T47D (cell line): ENCODE measurements at regions not wholly inside any gene's neighbourhood (a gene's known extent, or its start where the extent isn't known, plus 50 kb on each side); places are given as distances from the start of the nearest gene placed in this dataset.

Source experiments
- DNase-seq, 2 experiments: peaks; one replicate each; pipeline versions ENCODE4 v3.0.0 to v3.0.0-alpha.2; 2011 to 2012; ENCODE audit warnings: low read depth in 1 of 2, low spot score in 1 of 2
- JUND ChIP-seq: IDR thresholded peaks from 2 replicates; pipeline ENCODE4 v1.6.1; 2012; ENCODE audit warnings: low read depth
- in situ Hi-C: cut with HindIII; loops from 2 replicates; pipeline ENCODE4 v1.10.0; 2016; ENCODE audit warnings: low sequenced_read_pairs, low pct_unique_long_range_greater_than_20kb

GRCh38 chr7:96499532-96499931 is 177.6 kb upstream of the SLC25A13 start:
- in situ Hi-C loops: no loop called here
- TF ChIP-seq JUND: no peak
- DNase-seq: no peak

- in situ Hi-C loops: no loop called here
- DNase-seq: no peak
- no peak for TF ChIP-seq JUND
These were observed 175.7 kb upstream of the SLC25A13 start for GRCh38 chr7:96497567-96497966.

DNA sequence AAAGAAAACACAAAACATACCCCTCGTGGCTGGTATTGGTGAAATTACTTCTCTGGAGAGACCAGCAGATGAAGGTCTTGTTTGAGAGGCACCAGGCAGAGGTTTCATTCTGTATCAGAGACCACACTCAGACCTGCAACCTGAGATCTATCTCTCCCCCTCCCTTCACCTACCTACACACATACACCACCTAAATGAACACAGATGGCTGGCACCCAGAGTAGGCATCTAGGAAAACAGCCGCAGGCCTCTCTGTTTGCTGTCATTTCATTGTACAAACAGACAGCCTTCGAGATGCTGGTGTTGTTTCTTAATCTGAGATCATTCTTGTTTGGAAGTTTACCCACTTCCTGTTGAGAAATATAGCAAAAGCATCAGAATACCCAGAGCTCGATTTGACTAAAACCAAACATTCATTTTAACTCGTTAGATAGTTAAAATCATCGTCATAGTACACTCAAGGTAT is 173.9 kb upstream of the SLC25A13 start:
- DNase-seq: peak in 1 of 2 experiments; percentile 15

DNA sequence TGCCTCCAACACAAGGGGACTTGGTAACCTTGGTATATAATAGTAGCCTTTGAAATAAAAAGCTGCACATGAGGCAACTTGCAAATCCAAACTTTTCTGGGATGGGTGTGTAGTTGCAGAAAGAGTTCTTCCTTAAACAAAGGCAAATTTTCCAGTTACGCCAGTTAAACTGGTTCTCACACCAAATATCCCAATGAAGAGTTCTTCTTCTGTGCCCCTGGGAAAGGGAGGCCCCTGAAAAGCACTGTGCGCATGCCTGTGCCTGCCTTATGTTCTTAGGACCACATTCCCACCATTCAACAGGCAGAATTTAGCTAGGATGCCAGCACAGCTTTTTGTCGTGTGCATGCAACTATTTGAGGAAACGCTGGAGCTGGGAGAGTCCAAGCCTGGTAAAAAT is 164.8 kb upstream of the SLC25A13 start:
- in situ Hi-C loops: no loop called here
- peak in 1 of 2 experiments; percentile 37 for DNase-seq
- TF ChIP-seq JUND: no peak

More for the DNA sequence above, 173.9 kb upstream of the SLC25A13 start:
- in situ Hi-C loops: no loop called here
- TF ChIP-seq JUND: no peak

DNA sequence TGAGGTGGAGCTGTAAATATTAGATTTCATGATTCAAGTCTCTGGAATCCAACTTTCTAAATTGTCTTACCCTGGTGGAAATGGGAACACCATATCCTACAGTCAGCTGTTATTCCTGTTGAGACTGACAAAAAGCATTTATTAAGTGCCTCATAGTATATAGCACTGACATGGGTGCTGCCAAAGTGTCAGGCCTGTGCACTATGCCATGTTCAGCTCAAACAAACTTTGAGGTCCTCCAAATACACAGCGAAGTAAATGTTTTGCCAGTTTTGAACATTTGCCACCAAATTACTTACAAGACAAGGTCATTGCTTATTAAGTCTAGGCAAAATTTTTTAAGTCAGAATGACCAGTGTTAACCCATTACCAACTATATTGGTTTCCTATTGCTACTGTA is 162.9 kb upstream of the SLC25A13 start:
- DNase-seq: no peak
- TF ChIP-seq JUND: no peak
- in situ Hi-C loops: no loop called here

DNA sequence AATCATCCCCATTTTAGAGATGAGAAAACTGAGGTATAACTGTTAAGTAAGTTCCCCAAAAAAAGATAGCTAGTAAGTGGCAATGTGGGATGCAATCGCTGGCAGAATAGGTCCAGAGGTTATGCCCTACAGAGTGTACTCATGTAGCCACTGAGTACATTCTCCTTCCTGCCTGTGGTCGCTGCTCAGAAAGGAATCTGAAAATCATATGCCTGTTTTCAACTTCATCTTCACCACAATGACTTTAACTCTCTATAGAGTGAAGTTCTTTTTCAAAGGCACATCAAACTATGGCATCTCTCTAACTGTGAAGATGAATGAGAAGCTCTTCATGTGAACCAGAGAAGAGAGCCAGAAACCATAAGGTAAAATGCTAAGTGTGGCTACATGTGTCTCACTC is 162.2 kb upstream of the SLC25A13 start:
- no peak for TF ChIP-seq JUND
- no peak for DNase-seq
- in situ Hi-C loops: no loop called here

DNA sequence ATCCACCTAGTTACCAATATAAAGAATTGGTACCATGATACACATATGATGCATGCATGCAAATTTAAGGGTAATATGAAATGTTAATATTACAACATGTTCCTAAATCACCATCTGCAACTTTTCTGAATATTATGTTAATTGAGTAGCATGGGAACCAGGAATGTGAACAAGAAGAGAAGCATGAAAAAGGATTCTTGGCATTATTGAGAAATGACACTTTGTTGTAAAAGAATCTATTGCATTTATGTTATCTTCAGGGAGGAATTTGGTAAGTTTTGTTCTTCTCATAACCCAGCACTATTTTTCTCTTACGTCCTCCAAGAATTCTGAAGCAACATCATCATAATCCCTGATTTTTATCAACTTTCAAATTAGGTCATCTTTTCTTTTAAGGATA is 159.9 kb upstream of the SLC25A13 start:
- no peak for DNase-seq
- in situ Hi-C loops: no loop called here
- no peak for TF ChIP-seq JUND

- in situ Hi-C loops: no loop called here
- no peak for TF ChIP-seq JUND
- DNase-seq: no peak
These were observed 157.2 kb upstream of the SLC25A13 start for GRCh38 chr7:96479015-96479645.

DNA sequence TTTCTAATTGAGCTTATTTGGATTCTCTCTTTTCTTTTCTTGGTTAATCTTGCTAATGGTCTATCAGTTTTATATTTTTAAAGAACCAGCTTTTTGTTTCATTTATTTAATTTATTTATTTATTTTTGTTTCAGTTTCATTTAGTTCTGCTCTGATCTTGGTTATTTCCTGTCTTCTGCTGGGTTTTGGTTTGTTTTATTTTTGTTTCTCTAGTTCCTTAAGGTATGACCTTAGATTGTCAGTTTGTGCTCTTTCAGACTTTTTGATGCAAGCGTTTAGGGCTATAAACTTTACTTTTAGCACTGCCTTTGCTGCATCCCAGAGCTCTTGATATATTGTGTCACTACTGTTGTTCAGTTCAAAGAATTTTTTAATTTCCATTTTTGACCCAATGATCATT is 149.7 kb upstream of the SLC25A13 start:
- DNase-seq: no peak
- in situ Hi-C loops: no loop called here
- TF ChIP-seq JUND: no peak

- TF ChIP-seq JUND: no peak
- in situ Hi-C loops: no loop called here
- no peak for DNase-seq
These were observed 130.2 kb upstream of the SLC25A13 start for GRCh38 chr7:96452146-96452545.

GRCh38 chr7:96449094-96449493 is 127.2 kb upstream of the SLC25A13 start:
- no peak for TF ChIP-seq JUND
- in situ Hi-C loops: no loop called here

DNA sequence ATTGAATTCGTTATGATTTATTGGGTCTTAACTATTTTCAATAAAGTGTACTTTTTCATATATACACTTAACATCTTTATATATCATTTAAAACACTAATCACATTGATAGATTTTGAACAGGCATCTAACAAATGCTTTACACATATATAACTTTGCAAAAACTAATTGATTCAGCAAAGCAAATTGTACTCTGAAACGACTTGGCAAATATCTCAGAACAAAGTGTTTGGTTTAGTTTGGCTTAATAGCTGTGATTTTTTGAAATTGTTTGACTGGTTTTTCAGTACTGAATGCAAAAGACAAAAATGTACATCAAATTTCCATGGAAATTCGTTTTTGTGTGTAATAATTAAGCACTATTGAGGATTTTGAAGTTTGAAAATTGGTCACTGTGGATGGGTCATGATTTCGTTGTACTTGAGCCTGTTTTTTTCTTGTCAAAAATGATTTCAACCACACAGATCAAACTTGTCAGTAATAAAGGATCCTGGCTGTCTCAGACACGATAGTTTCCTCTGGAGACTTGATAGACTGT is 125.3 kb upstream of the SLC25A13 start:
- in situ Hi-C loops: no loop called here
- DNase-seq: no peak

More at GRCh38 chr7:96449094-96449493, 127.2 kb upstream of the SLC25A13 start:
- no peak for DNase-seq

DNA sequence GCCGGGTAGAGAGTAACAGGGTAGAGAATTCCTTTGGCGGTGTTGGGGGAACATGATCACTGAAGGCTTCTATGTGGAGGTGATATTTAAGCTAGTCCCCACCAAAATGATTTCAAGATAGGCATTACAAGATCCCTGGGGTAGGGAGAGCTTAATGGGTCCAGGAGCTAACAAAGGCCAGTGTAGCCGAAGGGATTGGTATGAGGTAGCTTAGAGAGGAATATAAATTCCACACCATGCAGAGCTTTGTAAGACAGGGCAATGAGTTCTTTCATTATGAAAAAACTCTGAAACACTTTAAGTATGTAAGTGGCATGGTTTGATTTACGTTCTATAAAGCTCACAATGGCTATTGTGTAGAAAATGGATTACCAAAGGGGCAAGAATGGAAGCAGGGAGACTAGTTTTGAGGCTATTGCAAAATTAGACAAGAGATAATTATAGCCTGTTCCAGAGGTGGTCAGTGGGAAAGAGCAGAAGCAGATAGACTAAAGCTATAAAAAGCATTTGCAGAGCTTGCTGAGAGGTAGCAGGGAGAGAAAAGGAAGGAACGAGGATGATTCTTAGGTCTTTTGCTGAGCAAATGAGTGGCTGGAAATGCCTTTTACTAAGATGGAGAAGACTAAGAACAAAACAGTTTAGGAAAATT is 119.7 kb upstream of the SLC25A13 start:
- no peak for DNase-seq
- in situ Hi-C loops: no loop called here
- TF ChIP-seq JUND: no peak

More for the DNA sequence above, 125.3 kb upstream of the SLC25A13 start:
- TF ChIP-seq JUND: no peak

GRCh38 chr7:96440328-96440727 is 118.4 kb upstream of the SLC25A13 start:
- in situ Hi-C loops: no loop called here
- TF ChIP-seq JUND: no peak
- DNase-seq: no peak
